Suprapubic skin (tissue), 4 donors: ENCODE measurements at regions not wholly inside any gene's neighbourhood (a gene's known extent, or its start where the extent isn't known, plus 50 kb on each side); places are given as distances from the start of the nearest gene placed in this dataset.

Source experiments
- DNase-seq, 2 donors: peaks; one replicate each; pipeline ENCODE4 v3.0.0-alpha.2; 2019; ENCODE audit warnings: low spot score in 2 of 2
- H3K27ac ChIP-seq: fragments of 200-600 bp; sonication (generic); one replicate; pipeline ENCODE4 v1.5.1; 2019
- H3K27me3 ChIP-seq: fragments of 200-600 bp; sonication (generic); one replicate; pipeline ENCODE4 v1.5.1; 2019
- H3K36me3 ChIP-seq: fragments of 200-600 bp; sonication (generic); one replicate; pipeline ENCODE4 v1.5.1; 2019
- H3K4me1 ChIP-seq: fragments of 200-600 bp; sonication (generic); one replicate; pipeline ENCODE4 v1.5.1; 2019
- H3K4me3 ChIP-seq: fragments of 200-600 bp; sonication (generic); one replicate; pipeline ENCODE4 v1.5.1; 2019; ENCODE audit warnings: mild to moderate bottlenecking
- H3K9me3 ChIP-seq: fragments of 200-600 bp; sonication (generic); one replicate; pipeline ENCODE4 v1.5.1; 2019
- EP300 ChIP-seq: sonication (generic); formaldehyde crosslinking; IDR thresholded peaks from one replicate; pipeline ENCODE4 v1.6.1; 2017; ENCODE audit warnings: antibody characterized with exemption
- POLR2A ChIP-seq, 2 donors: fragments of 450-650 bp; IDR thresholded peaks; one replicate each; pipeline ENCODE4 v1.6.1; 2017; ENCODE audit warnings: antibody characterized with exemption in 2 of 2, mild to moderate bottlenecking in 2 of 2, moderate library complexity in 2 of 2
- POLR2AphosphoS5 ChIP-seq, 3 donors: sonication (generic); formaldehyde crosslinking; IDR thresholded peaks; one replicate each; pipeline ENCODE4 v1.6.1; 2017; ENCODE audit warnings: antibody characterized with exemption in 3 of 3
- WGBS: methylation state at CpG from one replicate; pipeline ENCODE4 v1.1.5; 2018; 5-methylcytosine and 5-hydroxymethylcytosine counted together
- TF ChIP-seq, protein P1 (sequence below), 2 donors: fragments of 200-600 bp in 1 of 2; fragments of 450-650 bp in 1 of 2; sonication (generic) in 1 of 2; IDR thresholded peaks; one replicate each; pipeline ENCODE4 v1.5.1; 2016 to 2019; ENCODE audit warnings: antibody characterized with exemption in 2 of 2, mild to moderate bottlenecking in 1 of 2, moderate library complexity in 1 of 2

DNA sequence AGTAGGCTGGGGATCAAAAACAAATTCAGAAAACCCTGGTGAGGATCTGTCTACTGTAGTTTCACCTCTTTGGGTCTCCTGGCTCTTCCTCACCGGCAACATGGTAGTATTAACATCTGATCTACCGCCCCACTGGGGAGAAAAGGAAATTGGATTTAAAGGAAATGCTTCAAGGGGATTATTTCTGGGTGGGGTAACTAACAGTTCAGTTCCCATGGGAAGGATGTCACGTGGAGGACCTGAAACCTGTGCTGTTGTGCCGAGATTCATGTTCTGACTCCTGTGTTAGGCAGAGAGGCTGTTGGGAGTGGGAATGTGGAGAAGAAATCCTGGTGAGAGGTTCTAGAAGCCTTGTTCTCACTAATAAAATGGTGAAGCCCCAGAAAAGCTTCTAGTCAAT lies 254.4 kb downstream of the BCOR start:
- Histone ChIP-seq H3K4me1 (no peaks in the 10 kb centered on the region), H3K9me3 (no peaks in the 10 kb centered on the region), H3K27ac (no peak overlapping the region), H3K4me3 (no peak overlapping the region), H3K36me3 (no peaks in the 10 kb centered on the region), H3K27me3 (no peaks in the 10 kb centered on the region)
- 78% methylated on average over 4 of the region's 4 CpGs for WGBS
- DNase-seq = no peak
- TF ChIP-seq EP300 (no peak), POLR2AphosphoS5 (IDR thresholded peaks at IDR 0.05) (no peak), POLR2A (IDR thresholded peaks at IDR 0.05) (no peak)
- TF ChIP-seq, protein P1, sequence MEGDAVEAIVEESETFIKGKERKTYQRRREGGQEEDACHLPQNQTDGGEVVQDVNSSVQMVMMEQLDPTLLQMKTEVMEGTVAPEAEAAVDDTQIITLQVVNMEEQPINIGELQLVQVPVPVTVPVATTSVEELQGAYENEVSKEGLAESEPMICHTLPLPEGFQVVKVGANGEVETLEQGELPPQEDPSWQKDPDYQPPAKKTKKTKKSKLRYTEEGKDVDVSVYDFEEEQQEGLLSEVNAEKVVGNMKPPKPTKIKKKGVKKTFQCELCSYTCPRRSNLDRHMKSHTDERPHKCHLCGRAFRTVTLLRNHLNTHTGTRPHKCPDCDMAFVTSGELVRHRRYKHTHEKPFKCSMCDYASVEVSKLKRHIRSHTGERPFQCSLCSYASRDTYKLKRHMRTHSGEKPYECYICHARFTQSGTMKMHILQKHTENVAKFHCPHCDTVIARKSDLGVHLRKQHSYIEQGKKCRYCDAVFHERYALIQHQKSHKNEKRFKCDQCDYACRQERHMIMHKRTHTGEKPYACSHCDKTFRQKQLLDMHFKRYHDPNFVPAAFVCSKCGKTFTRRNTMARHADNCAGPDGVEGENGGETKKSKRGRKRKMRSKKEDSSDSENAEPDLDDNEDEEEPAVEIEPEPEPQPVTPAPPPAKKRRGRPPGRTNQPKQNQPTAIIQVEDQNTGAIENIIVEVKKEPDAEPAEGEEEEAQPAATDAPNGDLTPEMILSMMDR (IDR thresholded peaks at IDR 0.05) = no peak

DNA sequence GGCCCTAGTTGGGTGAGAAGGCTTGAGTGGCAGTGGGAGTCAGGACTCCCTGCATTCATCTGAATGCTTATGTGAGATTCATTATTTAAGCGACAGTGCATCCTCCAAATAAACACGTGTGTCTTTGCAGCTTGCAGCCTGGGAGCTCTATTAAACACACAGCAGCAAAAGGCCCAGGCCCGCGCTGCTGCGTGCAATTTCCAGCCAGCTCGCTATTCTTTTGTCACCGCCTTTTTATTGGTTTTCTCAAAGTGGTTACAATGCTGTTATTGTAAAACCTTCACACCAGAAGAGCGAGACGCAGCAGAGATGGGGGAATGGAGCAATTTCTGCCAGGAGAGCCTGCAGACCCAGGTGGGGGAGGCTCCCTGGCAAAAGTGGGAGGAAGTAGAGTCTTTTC lies 252.5 kb downstream of the BCOR start:
- Histone ChIP-seq H3K36me3 (no peaks in the 10 kb centered on the region), H3K4me1 (no peaks in the 10 kb centered on the region), H3K27me3 (no peaks in the 10 kb centered on the region), H3K4me3 (no peak overlapping the region), H3K9me3 (no peaks in the 10 kb centered on the region), H3K27ac (no peak overlapping the region)
- DNase-seq = no peak
- no peak for TF ChIP-seq POLR2A (IDR thresholded peaks at IDR 0.05)
- TF ChIP-seq, protein P1 (IDR thresholded peaks at IDR 0.05) = no peak
- TF ChIP-seq POLR2AphosphoS5 (IDR thresholded peaks at IDR 0.05) = no peak
- WGBS = 85% methylated on average over 9 of the region's 9 CpGs

DNA sequence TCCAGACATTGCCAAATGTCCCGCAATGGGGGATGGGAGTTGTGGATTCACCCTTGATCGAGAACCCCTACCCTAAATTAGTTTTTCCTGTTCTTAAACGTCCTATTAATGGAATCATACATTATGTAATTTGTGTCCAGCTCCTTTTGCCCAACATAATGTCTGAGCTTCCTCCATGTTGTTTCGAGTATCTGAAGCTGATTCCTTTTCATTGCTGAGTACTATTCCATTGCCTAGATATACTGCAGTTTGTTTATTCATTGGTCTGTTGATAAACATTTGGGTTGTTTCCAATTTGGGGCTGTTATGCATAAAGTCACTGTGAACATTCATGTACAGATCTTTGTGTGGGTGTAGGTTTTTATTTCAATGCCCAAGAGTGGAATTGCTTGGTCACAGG lies 251.3 kb downstream of the BCOR start:
- 79% methylated on average over 4 of the region's 4 CpGs for WGBS

DNA sequence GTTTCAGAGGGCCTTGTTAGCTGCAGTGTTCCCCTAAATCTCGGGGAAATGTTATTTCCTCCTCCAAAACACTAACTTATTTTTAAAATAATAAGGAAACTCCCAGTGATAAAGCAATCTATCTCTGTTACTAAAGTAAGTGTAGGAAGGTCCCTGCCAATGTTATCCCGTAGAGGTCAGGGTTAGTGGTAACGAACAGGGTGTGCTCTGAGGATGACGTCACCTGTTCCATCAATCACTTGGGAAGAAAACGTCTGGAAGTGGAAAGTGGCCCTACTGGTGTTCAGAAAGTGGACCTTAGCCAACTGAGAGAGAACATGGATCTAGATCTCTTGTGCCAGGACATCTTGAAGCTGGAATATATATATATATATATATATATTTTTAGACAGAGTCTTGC lies 249.5 kb downstream of the BCOR start:
- H3K4me1 ChIP-seq = no peaks in the 10 kb centered on the region
- no peaks in the 10 kb centered on the region for H3K9me3 ChIP-seq
- TF ChIP-seq POLR2A (IDR thresholded peaks at IDR 0.05) (no peak), EP300 (no peak), POLR2AphosphoS5 (IDR thresholded peaks at IDR 0.05) (no peak)
- TF ChIP-seq, protein P1 (IDR thresholded peaks at IDR 0.05) = no peak
- DNase-seq = no peak
- H3K4me3 ChIP-seq = no peak overlapping the region
- no peak overlapping the region for H3K27ac ChIP-seq
- 57% methylated on average over 5 of the region's 5 CpGs for WGBS
- no peaks in the 10 kb centered on the region for H3K36me3 ChIP-seq
- H3K27me3 ChIP-seq = no peaks in the 10 kb centered on the region

More for the DNA sequence above, 251.3 kb downstream of the BCOR start:
- Histone ChIP-seq H3K36me3 (no peaks in the 10 kb centered on the region), H3K4me1 (no peaks in the 10 kb centered on the region), H3K27me3 (no peaks in the 10 kb centered on the region), H3K9me3 (no peaks in the 10 kb centered on the region), H3K4me3 (no peak overlapping the region), H3K27ac (no peak overlapping the region)
- TF ChIP-seq POLR2A (IDR thresholded peaks at IDR 0.05) (no peak), EP300 (no peak), POLR2AphosphoS5 (IDR thresholded peaks at IDR 0.05) (no peak)
- TF ChIP-seq, protein P1 (IDR thresholded peaks at IDR 0.05) = no peak
- no peak for DNase-seq

DNA sequence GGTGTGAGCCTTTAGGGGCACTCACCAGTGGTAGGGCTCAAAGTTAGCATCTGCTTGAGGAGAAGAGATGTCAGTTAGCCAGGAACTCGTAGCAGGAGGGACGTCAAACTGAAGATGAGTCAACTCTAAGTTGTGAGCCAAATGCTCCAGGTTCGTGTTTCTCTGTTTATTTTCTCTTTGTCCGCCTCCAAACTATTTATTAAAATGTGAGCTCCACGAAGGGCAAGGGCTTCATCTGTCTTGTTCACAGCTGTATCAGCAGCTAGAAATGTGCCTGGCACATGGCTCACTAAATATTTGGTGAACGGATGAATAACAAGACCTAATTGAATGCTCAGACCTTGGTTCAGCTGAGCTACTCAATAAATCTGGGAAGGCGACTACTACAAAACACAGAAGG lies 248.9 kb downstream of the BCOR start:
- DNase-seq = no peak
- no peak overlapping the region for H3K27ac ChIP-seq
- H3K36me3 ChIP-seq = no peaks in the 10 kb centered on the region

More for the DNA sequence above, 248.9 kb downstream of the BCOR start:
- H3K4me3 ChIP-seq = no peak overlapping the region
- no peaks in the 10 kb centered on the region for H3K9me3 ChIP-seq
- 61% methylated on average over 7 of the region's 7 CpGs for WGBS
- no peaks in the 10 kb centered on the region for H3K4me1 ChIP-seq
- TF ChIP-seq POLR2A (IDR thresholded peaks at IDR 0.05) = no peak
- TF ChIP-seq, protein P1 (IDR thresholded peaks at IDR 0.05) = no peak
- no peak for TF ChIP-seq EP300
- no peak for TF ChIP-seq POLR2AphosphoS5 (IDR thresholded peaks at IDR 0.05)
- no peaks in the 10 kb centered on the region for H3K27me3 ChIP-seq
